NCI-H1105 (cell line): ENCODE measurements at regions not wholly inside any gene's neighbourhood (a gene's known extent, or its start where the extent isn't known, plus 50 kb on each side); places are given as distances from the start of the nearest gene placed in this dataset.

Experiments
- DNase-seq: peaks from one replicate; lab custom pipeline; 2025; lab: John Stamatoyannopoulos, UW

- no peak for DNase-seq
These were observed 235.0 kb downstream of the GLRX3 start for GRCh38 chr10:130371156-130371555.

- no peak for DNase-seq
These were observed 235.5 kb downstream of the GLRX3 start for GRCh38 chr10:130371666-130372065.

- no peak for DNase-seq
These were observed 236.0 kb downstream of the GLRX3 start for GRCh38 chr10:130372222-130372621.

GRCh38 chr10:130372866-130373265 is 236.7 kb downstream of the GLRX3 start:
- no peak for DNase-seq

GRCh38 chr10:130377986-130378540 is 241.9 kb downstream of the GLRX3 start:
- peak; percentile 32 for DNase-seq

GRCh38 chr10:130378556-130379400 is 242.6 kb downstream of the GLRX3 start:
- no peak for DNase-seq

- no peak for DNase-seq
These were observed 243.9 kb downstream of the GLRX3 start for GRCh38 chr10:130380056-130380455.

GRCh38 chr10:130382031-130382430 is 245.8 kb downstream of the GLRX3 start:
- no peak for DNase-seq

GRCh38 chr10:130387936-130388580 is 251.9 kb downstream of the GLRX3 start:
- no peak for DNase-seq

- no peak for DNase-seq
These were observed 252.6 kb downstream of the GLRX3 start for GRCh38 chr10:130388746-130389145.

- DNase-seq: no peak
These were observed 253.7 kb downstream of the GLRX3 start for GRCh38 chr10:130389906-130390305.

GRCh38 chr10:130392031-130392430 is 255.8 kb downstream of the GLRX3 start:
- DNase-seq: no peak

- DNase-seq: no peak
These were observed 257.2 kb downstream of the GLRX3 start for GRCh38 chr10:130393342-130393741.

- DNase-seq: no peak
These were observed 258.6 kb downstream of the GLRX3 start for GRCh38 chr10:130394832-130395231.

GRCh38 chr10:130395248-130395936 is 259.2 kb downstream of the GLRX3 start:
- DNase-seq: no peak

GRCh38 chr10:130396044-130396443 is 259.9 kb downstream of the GLRX3 start:
- DNase-seq: no peak

- no peak for DNase-seq
These were observed 262.2 kb downstream of the GLRX3 start for GRCh38 chr10:130398090-130398994.

- no peak for DNase-seq
These were observed 263.3 kb downstream of the GLRX3 start for GRCh38 chr10:130399425-130399950.

- no peak for DNase-seq
These were observed 264.7 kb downstream of the GLRX3 start for GRCh38 chr10:130400890-130401289.

- no peak for DNase-seq
These were observed 265.9 kb downstream of the GLRX3 start for GRCh38 chr10:130401860-130402765.
